NCI-H69 (cell line): ENCODE measurements at regions not wholly inside any gene's neighbourhood (a gene's known extent, or its start where the extent isn't known, plus 50 kb on each side); places are given as distances from the start of the nearest gene placed in this dataset.
"Not testable (repeated sequence)": the region's sequence is repeated elsewhere in the genome, so short reads cannot be mapped to it uniquely, and the experiment has no call there.

Experiments
- DNase-seq: peaks from one replicate; lab custom pipeline; 2025; lab: John Stamatoyannopoulos, UW

DNA sequence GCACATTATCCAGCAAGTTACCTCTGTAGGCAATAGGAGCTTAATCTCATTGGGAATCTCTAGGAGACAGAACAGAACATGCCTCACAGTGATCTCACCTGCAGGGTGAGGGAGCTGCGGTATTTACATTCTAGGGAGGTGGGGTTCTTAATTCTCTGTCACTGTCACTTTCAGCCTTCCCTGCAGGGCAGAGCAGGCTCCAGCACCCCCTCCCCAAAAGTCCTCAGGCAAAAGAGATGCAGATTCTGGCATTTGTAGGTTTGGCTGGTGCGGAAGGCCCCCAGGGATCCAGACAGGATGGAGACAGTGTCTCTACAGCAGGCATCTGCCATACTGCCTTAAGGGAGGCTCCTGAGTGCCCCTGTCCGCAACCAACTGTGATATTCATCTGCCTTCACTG, 166.4 kb upstream of the ATP6AP2 start:
- peak; percentile 70 for DNase-seq

DNA sequence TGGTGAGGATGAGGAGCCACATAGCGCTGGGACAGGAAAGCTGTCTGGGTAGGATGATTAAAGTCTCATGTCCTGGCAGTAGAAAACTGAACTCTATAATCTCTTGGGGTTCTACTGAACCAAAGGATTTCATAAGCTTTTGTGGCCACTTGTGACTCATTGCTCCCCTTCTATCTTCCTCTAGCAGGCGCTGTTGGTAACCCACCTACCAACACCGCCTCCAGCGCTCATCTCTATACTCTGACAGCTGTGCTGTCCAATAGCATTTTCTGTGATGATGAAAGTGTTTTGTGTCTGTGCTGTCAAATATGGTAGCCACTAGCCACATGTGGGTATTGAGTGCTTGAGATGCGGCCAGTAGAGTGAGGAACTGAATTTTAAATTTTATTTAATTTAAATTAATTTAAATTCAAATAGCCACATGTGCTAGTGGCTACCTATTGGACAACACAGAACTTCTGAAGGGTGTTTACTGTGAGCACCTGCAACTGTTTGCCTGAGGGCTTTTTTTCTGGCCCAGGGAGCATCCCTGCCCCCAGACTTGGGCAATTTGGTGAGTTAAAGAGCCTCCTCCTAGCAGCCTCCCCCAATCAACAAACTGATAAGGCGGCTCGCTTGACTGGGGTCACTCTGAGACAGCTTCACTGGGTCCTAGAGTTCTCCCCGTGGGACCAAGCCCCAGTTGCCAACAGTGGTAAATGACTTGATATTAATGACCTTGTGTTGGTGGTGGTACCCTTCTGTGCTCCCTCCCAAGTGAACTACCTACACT, 169.2 kb upstream of the ATP6AP2 start:
- DNase-seq = peak; percentile 8

DNA sequence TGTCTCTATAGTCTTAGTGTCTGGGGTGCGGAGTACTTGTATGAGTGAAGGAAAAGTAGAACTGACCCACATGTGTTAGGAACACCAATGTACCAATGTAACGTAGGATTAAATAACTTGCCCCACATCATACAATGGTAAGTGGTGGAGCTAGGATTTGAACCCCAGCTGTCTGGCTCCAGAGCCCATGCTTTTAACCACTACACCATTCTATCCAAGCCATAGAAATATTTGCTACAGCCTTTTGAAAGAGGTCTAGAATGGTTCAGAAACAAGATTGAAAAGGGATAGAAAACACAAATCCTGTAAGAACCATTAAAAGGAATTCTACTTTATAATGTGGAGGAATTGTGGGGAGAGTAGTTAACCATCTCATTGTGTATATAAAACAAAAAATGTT, 169.9 kb upstream of the ATP6AP2 start:
- peak; percentile 4 for DNase-seq

DNA sequence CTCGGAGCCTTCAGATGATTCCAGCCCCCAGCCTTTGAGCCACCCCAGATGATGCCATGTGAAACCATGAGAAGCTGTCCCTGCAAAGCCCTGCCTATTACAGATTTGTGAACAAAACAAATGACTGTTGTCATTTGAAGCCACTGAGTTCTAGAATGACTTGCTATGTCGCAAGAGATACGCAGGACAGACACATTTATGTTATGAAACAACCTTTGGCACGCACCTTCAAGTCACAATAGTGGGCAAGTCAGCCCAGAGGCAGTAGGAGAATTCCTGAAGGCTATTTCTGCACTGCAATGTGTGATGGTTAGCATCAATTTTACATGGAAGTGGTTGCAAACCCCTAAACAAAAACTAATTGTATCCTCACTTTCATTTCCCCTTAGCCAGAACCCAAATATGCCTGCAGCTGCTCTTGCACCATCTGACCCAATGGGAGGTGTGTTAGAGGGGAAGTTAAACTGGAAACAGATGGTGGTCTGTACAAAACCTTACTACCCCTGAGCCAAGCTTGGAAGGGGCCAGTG, 174.4 kb upstream of the ATP6AP2 start:
- DNase-seq = no peak

DNA sequence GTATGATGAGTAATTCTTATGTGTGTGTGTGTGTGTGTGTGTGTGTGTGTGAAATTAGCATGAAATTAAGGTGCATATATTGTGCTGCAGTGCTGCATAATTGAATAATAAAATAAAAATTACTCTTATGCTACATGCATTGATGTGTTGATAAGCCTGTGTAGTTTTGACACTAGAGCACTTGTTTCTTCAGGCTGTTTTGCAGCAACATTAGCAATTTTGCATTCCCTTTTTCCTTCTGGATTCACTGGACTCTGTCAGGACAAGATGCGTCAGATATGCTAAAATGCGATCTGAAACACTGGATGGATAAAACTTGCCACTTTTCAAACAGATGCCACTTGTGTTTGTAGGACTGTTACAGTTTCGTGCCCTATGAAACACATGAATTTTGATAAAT, 175.4 kb upstream of the ATP6AP2 start:
- DNase-seq = no peak

DNA sequence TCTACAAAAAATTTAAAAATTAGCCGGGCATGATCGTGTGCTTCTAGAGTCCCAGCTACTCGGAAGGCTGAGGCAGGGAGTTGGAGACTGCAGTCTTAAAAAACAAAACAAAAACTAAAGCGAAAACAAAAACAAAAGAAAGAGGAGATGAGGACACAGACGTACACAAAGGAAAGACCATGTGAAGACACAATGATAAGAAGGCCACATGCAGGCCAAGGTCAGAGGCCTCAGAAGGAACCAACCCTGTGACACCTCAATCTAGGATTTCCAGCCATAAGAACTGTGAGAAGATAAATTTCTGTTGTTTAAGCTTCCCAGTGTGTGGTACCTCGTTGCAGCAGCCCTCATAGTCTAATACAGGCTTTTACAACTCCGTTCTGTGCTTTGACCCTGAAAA, 177.0 kb upstream of the ATP6AP2 start:
- DNase-seq = no peak

DNA sequence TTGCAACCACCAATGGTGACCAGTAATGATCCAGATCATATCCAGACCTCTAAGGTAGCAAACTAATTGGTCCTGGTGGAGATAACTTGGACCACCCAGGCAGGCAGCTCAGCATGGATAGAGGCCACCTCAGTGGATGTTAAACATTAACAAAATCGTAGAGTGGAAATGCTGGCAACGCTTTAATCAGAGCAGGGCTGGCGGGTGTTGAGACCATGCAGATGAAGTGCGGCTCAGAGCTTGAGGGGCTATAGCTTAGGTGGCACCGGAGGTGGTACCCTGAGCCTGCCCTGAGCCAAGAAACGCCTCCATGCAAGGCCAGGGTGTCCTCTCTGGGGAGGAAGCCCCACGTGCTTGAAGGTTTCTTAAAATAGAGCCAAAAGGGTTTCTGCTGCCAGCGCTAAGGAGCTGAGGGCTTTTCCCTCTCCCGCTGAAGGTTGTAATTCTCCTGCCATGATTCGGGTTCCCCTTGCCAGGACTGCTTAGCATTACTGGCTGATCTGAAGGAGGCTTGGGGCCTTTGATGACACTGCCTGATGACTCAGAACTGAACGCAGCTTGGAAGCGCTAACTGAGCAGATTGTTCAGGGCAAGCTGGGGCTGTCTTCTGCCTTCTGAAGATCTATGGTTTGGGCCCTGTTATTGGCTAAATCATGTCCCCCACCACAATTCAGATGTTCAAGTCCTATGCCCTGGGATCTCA, 177.8 kb upstream of the ATP6AP2 start:
- DNase-seq = no peak

DNA sequence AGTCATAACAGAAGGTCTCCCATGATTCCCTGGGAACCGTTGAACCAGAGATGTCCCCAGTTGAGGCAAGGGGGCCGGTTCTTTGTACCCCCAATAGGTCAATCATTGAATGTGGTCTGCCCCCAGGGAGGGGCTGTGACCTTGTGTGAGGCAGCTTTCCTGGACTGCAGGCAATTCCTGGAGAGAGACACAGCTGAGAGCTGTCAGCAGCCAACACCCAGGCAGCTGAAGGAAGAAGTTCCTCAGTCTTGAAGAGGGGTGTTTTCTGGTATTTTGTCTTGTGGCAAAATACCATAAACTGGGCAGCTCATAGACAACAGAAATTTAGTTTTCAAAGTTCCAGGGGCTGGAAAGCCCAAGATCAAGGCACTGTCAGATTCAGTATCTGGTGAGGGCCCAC, 185.7 kb upstream of the ATP6AP2 start:
- DNase-seq = no peak

DNA sequence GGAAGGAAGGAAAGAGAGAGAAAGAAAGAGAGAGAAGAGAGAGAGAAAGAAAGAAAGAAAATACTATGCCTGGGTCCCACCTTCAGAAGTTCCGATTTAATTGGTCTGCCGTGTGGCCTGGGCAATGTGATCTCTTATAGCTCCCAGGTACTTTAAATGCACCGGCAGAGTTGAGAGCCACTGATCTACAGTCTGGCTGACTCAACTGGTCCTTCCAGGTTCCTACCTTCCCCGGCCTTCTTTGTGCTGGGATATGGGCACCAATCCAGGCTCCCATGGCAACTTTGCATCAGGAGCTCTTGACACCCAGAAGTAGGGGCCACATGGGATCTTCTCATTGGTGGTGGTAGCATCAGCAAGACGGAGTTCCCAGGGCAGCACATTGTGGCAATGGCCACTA, 186.5 kb upstream of the ATP6AP2 start:
- no peak for DNase-seq

DNA sequence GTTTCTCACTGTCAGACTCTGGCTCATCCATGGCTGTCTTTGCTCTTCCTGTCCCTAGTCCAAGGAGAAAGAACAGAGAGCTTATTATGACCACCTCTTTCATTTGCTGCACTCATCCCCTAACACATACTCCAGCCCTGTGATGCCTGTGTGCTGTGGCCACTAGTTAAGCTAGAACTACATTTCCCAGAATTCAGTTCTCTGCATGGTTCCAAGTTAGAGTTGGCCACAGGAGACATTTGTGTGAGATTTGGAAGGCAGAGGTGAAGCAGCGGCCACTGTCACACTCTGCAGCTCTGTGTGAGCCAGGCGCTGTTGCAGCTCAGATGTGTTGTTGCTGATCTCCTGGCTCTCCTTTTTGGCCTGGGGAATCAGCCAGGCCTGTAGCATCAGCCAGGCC, 188.2 kb upstream of the ATP6AP2 start:
- DNase-seq = no peak

DNA sequence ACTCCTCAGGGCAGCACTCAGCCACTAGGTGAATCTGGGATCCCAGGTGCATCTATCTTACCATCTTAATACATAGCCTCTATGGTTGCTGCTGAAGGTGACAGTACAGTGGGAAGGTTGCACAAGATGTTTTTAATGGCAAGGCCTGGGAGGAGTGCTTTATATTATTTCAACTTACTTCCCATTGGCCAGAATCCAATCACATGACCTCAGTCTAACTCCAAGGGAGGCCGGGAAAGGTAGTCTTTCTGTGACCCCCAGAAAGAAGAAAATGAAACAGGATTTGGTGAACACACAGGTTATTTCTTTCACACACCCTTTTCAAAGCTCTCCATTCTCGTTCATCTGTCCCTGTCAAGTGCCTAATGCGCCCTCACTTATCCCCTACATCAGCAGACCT, 189.1 kb upstream of the ATP6AP2 start:
- no peak for DNase-seq

DNA sequence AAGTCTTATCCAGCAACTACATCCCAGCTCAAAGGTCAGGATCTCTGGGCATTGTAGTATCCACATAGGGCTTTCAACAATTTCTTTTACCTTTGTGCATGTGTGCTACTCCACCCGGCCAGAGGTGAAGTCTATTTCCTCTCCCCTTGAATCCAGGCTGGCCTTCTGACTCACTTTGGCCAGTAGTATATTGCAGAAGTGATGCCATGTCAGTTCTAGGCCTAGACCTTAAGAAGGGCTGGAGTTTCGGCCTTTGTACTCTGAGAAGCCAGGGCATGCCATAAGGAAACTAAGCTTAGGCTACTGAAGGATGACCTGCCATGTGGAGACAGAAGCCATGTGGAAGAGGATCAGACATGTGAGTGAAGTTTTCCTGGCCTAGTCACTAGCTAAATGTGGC, 191.2 kb upstream of the ATP6AP2 start:
- DNase-seq = no peak

DNA sequence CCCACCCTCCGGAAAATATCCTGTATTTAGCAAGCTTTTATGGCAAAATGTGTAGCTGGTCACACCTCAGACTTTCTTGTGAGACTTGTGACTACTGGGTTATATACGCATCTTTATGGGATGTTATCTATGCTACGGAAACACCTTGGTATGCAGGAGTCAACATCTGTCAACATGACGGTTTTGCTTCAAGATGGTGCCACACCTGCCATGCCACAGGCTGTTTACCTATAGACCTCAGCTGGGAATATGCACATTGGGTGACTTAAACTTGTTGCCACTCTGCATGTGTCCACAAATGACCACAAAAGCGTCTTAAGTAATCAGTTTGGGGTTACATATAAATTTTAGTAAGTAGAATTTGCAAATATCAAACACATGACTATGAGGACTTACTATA, 192.3 kb upstream of the ATP6AP2 start:
- peak; percentile 4 for DNase-seq

DNA sequence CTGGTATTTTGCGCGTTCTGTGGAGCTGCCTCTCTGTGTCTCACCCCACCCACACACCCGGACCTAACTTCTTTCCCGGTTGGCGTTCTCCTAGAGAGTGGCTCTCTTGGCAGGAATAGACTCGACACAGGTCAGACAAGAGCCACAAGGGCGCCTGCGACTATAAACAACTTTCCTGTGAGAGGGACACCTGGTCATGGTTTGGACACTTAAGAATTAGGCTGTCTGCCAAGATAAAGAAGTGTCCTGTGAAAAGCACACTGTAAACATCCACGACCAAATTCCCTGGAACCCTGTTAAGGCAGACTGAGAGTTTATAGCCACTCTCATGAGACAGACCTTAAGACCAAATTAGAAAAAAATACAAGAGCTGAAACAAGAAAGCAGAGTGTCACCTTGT, 192.9 kb upstream of the ATP6AP2 start:
- DNase-seq = peak; percentile 71

DNA sequence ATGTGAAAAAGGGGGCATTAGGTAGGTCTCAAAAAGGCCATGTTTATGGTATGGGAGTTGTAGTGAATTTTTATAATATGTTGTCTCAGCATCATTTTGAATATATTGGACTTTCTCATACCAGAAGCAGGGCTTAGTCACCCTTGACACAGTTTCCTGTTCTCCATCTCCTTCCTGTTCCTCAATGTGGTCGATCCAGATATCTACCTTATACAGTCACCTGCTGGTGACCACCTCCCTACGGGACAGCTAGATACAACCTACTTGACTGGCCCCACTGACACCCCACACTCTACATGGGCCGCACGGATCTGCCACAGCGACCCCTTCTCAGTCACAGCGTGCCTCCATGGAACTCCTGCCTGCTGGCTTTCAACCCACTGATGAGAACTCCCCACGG, 193.5 kb upstream of the ATP6AP2 start:
- not testable (repeated sequence) for DNase-seq

DNA sequence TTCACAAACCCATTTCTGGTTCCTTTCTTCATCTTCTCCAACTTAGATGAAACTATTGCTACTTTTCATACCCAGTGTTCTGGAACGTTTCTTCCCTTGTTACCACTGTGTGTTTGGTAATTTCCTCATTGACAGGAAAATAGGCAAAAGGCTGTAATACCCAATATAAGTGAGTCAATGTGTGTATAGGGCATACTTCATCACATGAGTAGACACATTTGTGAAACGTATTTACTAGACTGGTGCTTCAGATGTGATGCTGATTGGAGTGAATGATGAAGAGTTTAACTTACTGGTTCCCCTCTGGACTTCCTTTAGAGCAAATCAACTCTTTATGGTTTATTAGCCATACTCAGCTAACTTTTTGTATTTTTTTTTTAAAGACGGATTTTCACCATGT, 195.1 kb upstream of the ATP6AP2 start:
- DNase-seq = no peak

DNA sequence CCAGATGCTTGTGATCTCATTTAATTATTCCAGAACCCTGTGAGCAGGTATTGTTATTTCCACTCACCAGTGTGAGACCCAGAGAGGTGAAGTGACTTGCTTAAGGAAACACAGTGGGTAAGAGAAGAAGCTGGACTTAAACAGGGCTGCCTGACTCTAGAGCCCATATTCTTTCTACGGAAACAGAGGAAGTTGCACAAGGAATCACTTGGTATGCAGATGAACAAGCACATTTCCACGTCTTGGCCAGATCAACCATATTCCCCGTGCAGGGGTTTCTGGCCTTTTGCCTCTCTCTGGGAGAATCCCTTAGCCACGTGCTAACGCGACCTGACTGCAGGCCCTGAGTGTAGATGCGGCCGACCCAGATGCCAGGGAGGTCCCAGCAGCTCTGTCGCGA, 195.5 kb upstream of the ATP6AP2 start:
- no peak for DNase-seq

DNA sequence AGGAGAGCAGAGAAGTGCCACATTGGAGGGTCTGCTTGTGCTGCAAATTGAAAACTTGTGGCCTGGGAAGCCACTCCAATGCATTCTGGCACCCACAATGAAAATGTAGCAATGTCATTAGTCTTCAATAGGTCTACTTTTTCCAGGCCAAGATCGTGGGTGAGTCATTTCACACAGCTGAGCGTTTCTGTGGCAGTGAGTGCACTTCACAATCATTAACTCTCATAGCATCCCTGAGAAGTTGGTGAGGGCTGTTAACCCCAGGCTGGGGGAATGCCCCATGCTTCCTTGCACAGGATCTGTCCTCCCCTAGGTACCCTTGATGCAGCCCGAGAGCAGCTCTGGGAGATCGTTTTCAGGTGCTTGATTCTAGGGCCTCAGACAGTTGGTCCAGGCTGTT, 196.8 kb upstream of the ATP6AP2 start:
- no peak for DNase-seq

DNA sequence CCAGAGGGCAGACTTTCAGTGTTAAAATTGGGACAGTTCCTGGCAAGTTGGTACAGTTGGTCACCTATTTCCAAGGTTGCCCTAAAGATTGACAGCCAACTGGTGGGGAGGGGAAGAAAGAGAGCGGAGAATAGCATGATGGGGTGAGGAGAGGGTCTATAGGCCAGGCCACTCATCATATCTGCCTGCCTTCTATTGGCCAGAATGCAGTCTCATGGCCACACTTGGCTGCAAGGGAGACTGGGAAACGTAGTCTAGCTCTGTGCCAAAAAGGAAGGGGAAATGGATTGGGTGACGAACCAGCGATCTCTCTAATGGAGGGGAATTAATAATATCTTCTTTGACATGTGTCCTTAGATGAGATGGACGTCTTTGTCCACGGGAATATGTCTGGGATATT, 197.4 kb upstream of the ATP6AP2 start:
- DNase-seq = peak; percentile 13

DNA sequence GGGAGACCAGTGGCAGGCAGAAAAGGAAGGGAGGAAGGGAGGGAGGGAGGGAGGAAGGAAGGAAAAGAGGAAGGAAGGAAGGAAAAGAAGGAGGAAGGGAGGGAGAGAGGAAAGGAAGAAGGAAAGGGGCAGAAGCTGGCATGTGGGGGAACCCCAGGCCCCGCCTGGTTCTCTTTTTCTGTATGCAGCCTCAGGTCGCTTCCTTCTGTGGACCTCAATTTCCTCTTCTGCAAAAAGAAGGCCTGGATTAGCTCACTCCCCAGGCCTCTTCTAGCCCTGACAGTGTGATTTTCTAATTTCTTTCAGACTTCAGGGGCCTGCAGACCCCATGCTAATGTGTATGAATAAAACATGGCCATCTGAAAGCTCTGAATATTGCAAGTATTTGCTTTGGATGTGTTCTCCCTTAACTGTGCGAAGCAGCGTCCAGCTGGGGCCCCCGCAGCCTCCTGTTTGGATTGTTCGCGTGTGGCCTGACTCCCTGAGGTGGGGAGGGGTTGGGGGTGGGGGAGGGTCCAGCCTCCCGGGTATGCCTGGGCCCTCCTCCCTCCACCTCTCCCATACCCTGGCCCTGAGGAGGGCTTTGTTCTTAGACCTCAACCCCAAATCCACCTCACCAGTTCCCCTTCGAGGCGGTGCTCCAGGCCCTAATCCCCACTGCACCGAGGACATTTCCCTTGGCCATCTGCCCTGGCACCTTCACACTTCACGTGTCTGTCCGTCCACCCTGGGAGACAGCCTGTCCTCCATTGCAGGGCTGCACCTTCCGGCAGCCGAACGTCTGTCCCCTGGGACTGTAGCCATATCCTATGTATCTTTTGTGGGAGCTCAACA, 199.9 kb upstream of the ATP6AP2 start:
- peak; percentile 79 for DNase-seq

DNA sequence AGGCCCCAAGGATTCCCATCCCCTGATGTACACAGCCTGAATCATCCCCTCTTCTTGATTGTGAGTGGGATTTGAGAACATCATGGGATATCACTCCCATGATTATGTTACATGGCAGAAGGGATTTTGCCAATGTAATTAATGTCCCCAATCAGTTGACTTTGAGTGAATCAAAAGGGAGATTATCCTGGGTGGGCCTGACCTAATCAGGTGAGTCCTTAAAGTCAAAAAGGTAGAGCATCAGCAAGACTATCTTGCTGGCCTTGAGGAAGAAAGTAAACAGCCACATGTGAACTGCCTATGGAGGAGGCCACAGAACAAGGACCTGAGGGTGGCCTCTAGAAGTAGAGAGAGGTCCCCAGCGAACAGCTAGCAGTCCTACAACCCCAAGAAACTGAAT, 203.1 kb upstream of the ATP6AP2 start:
- no peak for DNase-seq

DNA sequence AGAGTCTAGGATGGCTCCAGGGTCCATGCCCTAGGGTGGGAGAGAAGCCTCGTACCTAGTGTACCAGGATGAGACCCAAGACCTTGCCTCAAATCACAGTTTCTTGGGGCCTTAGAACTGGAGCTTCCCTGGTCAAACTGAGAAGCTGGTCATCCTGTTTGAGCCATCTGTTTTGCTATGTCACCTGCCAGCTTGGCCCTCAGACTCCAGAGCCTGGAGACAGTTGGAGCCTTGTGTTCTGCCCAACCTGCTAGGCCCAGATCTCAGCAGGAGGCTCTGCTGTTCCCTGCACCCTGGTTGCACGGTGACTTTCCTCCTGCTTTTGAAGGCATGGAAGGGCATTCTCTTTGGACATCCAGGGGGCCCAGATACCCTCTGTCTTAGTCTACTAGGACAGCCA, 206.3 kb upstream of the ATP6AP2 start:
- no peak for DNase-seq

DNA sequence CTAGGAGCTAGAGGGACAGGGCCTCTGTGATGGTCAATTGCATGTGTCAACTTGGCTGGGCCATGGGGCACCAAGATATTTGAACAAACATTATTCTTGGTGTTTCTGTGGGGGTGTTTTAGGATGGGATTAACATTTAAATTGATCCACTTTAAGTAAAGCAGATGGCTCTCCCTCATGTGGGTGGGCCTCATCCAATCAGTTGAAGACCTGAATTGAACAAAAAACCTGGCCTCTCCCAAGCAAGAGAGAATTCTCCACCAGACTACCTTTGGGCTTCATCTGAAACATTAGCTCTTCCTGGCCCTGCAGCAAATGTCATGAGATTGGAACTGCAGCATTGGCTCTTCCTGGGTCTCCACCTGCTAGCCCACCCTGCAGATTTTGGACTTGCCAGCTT, 207.1 kb upstream of the ATP6AP2 start:
- DNase-seq = no peak
